Esophagus muscularis mucosa (tissue), 4 donors: ENCODE measurements at regions not wholly inside any gene's neighbourhood (a gene's known extent, or its start where the extent isn't known, plus 50 kb on each side); places are given as distances from the start of the nearest gene placed in this dataset.

Source experiments
- DNase-seq: peaks from one replicate; pipeline ENCODE4 v3.0.0-alpha.2; 2017; ENCODE audit errors: extremely low spot score
- H3K27ac ChIP-seq, 4 donors: fragments of 200-600 bp; sonication (generic); replicated peaks in 1 of 4; 1 replicate in 3 of 4; 2 replicates in 1 of 4; pipeline ENCODE4 v1.5.1; 2016 to 2019; ENCODE audit warnings: mild to moderate bottlenecking in 1 of 4
- H3K27me3 ChIP-seq, 4 donors: fragments of 200-600 bp; sonication (generic); one replicate each; pipeline versions ENCODE4 v1.5.1 to v1.6.0; 2016 to 2019
- H3K36me3 ChIP-seq, 4 donors: fragments of 200-600 bp; sonication (generic); one replicate each; pipeline ENCODE4 v1.5.1; 2016 to 2019
- H3K4me1 ChIP-seq, 4 donors: fragments of 200-600 bp; sonication (generic); one replicate each; pipeline ENCODE4 v1.5.1; 2016 to 2019
- H3K4me3 ChIP-seq, 4 donors: fragments of 200-600 bp; sonication (generic); 1 replicate in 2 of 4; 2 replicates in 2 of 4; pipeline ENCODE4 v1.5.1; 2016 to 2019; ENCODE audit warnings: mild to moderate bottlenecking in 4 of 4, moderate library complexity in 1 of 4
- H3K9me3 ChIP-seq, 4 donors: fragments of 200-600 bp; sonication (generic); 1 replicate in 3 of 4; 2 replicates in 1 of 4; pipeline ENCODE4 v1.5.1; 2016 to 2019
- CTCF ChIP-seq, 3 experiments: fragments of 200-600 bp in 2 of 3; fragments of 450-650 bp in 1 of 3; sonication (generic) in 2 of 3; IDR thresholded peaks; one replicate each; pipeline ENCODE4 v1.5.1; 2017 to 2019; ENCODE audit warnings: antibody characterized with exemption in 3 of 3, mild to moderate bottlenecking in 2 of 3, moderate library complexity in 1 of 3
- EP300 ChIP-seq: sonication (generic); formaldehyde crosslinking; IDR thresholded peaks from one replicate; pipeline ENCODE4 v1.6.1; 2017; ENCODE audit warnings: antibody characterized with exemption
- POLR2A ChIP-seq: fragments of 450-650 bp; IDR thresholded peaks from one replicate; pipeline ENCODE4 v1.6.1; 2017; ENCODE audit warnings: antibody characterized with exemption, moderate library complexity, mild to moderate bottlenecking, low read depth
- POLR2AphosphoS5 ChIP-seq, 2 donors: sonication (generic); formaldehyde crosslinking; IDR thresholded peaks; one replicate each; pipeline ENCODE4 v1.6.1; 2017; ENCODE audit warnings: antibody characterized with exemption in 2 of 2
- WGBS: methylation state at CpG from one replicate; pipeline ENCODE4 v1.1.5; 2018; 5-methylcytosine and 5-hydroxymethylcytosine counted together
- intact Hi-C: fragments of 100-400 bp; cut with DNase I; formaldehyde crosslinking; loops from one replicate; pipeline ENCODE4 v1.15.1; 2023

GRCh38 chr4:77384094-77384493 is 221.5 kb upstream of the CXCL13 start:
- Histone ChIP-seq H3K27ac (no peak overlapping the region), H3K9me3 (no peaks in the 10 kb centered on the region), H3K4me1 (peaks cover 0 to 3% (median 0%) of the 10 kb centered on the region in 4 donors), H3K4me3 (no peak overlapping the region), H3K27me3 (no peaks in the 10 kb centered on the region), H3K36me3 (no peaks in the 10 kb centered on the region)
- DNase-seq, result no peak
- intact Hi-C loops, result loop anchor here (2.0 kb wide), 2 partner anchors 47 to 217 kb away; no protein-coding TSS in a partner anchor
- TF ChIP-seq CTCF (IDR thresholded peaks at IDR 0.05) (no peak), POLR2AphosphoS5 (IDR thresholded peaks at IDR 0.05) (no peak), EP300 (no peak), POLR2A (no peak)

- Histone ChIP-seq H3K27ac (no peak overlapping the region), H3K27me3 (no peaks in the 10 kb centered on the region), H3K36me3 (no peaks in the 10 kb centered on the region), H3K4me3 (no peak overlapping the region), H3K9me3 (no peaks in the 10 kb centered on the region), H3K4me1 (peaks cover 0 to 3% (median 0%) of the 10 kb centered on the region in 4 donors)
- WGBS, result 10% methylated on average over 4 of the region's 4 CpGs
- DNase-seq, result no peak
- intact Hi-C loops, result loop anchor here (2.0 to 5.0 kb wide), 4 partner anchors 45 to 312 kb away; no protein-coding TSS in a partner anchor
- no peak for TF ChIP-seq POLR2A
- peak; percentile 74 to 85 (median 81) for TF ChIP-seq CTCF (IDR thresholded peaks at IDR 0.05)
- TF ChIP-seq EP300, result no peak
- TF ChIP-seq POLR2AphosphoS5 (IDR thresholded peaks at IDR 0.05), result no peak
Measured at GRCh38 chr4:77385124-77385969, 220.3 kb upstream of the CXCL13 start.

GRCh38 chr4:77393996-77394395 is 211.6 kb upstream of the CXCL13 start:
- WGBS, result 67% methylated on average over 5 of the region's 5 CpGs
- Histone ChIP-seq H3K9me3 (no peaks in the 10 kb centered on the region), H3K27me3 (no peaks in the 10 kb centered on the region), H3K36me3 (no peaks in the 10 kb centered on the region), H3K4me1 (peaks cover 0 to 3% (median 0%) of the 10 kb centered on the region in 4 donors), H3K27ac (no peak overlapping the region), H3K4me3 (no peak overlapping the region)
- TF ChIP-seq EP300 (no peak), POLR2AphosphoS5 (IDR thresholded peaks at IDR 0.05) (no peak), POLR2A (no peak)
- no peak for DNase-seq
- intact Hi-C loops, result no loop called here

- H3K27ac ChIP-seq, result no peak overlapping the region
- H3K36me3 ChIP-seq, result no peaks in the 10 kb centered on the region
- WGBS, result 75% methylated on average over 1 of the region's 1 CpG
- intact Hi-C loops, result no loop called here
- H3K4me3 ChIP-seq, result no peak overlapping the region
- no peaks in the 10 kb centered on the region for H3K9me3 ChIP-seq
- TF ChIP-seq POLR2AphosphoS5 (IDR thresholded peaks at IDR 0.05) (no peak), POLR2A (no peak), CTCF (IDR thresholded peaks at IDR 0.05) (no peak), EP300 (no peak)
- no peak for DNase-seq
- peaks cover 0 to 3% (median 0%) of the 10 kb centered on the region in 4 donors for H3K4me1 ChIP-seq
- no peaks in the 10 kb centered on the region for H3K27me3 ChIP-seq
Measured at GRCh38 chr4:77395481-77395880, 210.1 kb upstream of the CXCL13 start.

- Histone ChIP-seq H3K27ac (no peak overlapping the region), H3K4me1 (peaks cover 0 to 3% (median 0%) of the 10 kb centered on the region in 4 donors), H3K27me3 (no peaks in the 10 kb centered on the region), H3K9me3 (no peaks in the 10 kb centered on the region), H3K4me3 (no peak overlapping the region), H3K36me3 (no peaks in the 10 kb centered on the region)
- no peak for TF ChIP-seq EP300
- no peak for TF ChIP-seq CTCF (IDR thresholded peaks at IDR 0.05)
- TF ChIP-seq POLR2A, result no peak
- TF ChIP-seq POLR2AphosphoS5 (IDR thresholded peaks at IDR 0.05), result no peak
- no peak for DNase-seq
- 100% methylated on average over 1 of the region's 1 CpG for WGBS
- intact Hi-C loops, result no loop called here
Measured at GRCh38 chr4:77398256-77398655, 207.4 kb upstream of the CXCL13 start.
